Renal cortex interstitium (tissue), 11 donors: ENCODE measurements at regions not wholly inside any gene's neighbourhood (a gene's known extent, or its start where the extent isn't known, plus 50 kb on each side); places are given as distances from the start of the nearest gene placed in this dataset.
A peak's percentile ranks its signal among the peaks of the same experiment; 100 is the strongest.
"Not testable (repeated sequence)": the region's sequence is repeated elsewhere in the genome, so short reads cannot be mapped to it uniquely, and the experiment has no call there.

ENCODE experiments used
- DNase-seq, 11 donors: peaks; one replicate each; pipeline ENCODE4 v3.0.0-alpha.2; 2013; ENCODE audit warnings: low read depth in 9 of 11, low spot score in 4 of 11; ENCODE audit errors: extremely low read depth in 1 of 11

DNA sequence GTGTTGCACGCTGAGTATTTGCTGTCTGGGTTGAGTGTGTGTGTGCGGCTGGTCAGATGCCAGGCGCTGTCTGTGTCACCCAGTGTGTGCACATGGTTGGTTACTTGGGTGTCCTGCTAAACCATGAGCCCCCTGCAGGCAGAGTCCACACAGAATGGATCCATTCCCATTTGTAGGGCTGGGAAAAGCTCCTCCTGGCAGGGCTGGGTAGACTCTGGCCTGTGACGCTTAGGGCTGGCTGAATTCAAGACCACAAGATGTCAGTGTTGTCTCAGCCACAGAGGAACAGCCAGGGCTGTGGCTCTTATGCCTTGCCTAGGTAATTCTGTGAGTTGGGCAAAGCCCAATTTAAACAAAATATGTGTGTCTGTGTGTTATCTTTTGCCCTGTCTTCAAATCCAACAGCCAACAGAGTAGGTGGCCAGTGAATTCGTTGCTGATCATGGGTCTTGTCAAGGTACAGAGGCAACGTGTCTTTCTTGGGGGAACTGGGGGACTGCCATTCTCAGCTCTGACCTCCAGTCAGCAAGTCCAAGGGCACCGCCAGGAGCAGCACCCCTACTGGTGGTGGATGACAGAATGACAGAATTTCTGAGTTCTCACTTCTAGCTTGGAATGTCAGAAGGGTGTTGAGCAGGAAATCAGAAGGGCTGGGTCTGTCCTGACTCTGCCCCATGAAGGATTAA, 285.1 kb downstream of the CCSER2 start:
- peak in 7 of 11 donors; percentile 26 to 42 (median 28) for DNase-seq

DNA sequence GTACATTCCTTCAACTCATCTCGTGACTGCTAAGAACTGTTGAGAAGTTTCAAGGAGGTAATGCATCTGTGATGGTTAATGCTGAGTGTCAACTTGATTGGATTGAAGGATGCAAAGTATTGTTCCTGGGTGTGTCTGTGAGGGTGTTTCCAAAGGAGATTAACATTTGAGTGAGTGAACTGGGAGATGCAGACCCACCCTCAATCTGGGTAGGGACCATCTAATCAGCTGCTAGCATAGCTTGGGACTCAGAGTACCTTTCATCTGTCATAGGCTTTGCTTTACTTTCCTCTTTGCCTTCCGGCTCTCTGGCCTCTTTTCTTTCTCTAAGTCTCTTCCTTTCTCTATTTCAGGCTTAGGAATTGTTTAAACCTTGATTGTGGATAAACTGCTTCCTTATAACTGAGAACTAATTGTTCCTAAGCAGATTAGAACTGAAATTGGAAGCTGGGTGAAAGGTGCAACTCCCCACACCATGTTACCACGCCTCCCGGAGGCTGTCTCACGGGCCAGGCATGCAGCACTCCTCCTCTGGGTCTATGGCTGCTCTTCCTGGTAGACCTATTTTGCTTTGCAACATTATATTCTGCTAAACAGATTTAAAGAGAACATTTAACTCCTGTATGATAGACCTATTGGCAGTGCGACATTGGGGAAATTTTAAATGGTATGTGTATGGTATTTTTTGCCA, 298.2 kb downstream of the CCSER2 start:
- no peak for DNase-seq

DNA sequence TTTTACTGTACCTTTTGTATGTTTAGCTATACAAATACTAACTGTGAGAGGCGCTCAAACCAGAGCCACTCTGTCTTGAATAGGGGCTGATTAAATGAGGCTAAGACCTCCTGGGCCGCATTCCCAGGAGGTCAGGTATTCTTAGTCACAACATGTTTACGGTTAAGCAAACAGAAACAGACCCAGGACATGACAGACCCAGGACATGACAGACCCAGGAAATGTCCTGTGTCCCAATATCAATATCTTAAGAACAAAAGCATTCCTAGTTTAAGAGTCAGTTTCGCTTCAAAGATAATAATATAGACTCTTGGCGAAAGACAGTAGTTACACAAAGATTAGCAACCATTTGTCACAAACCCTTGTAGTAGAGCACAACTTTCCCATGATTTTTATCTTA, 304.5 kb downstream of the CCSER2 start:
- DNase-seq: no peak

DNA sequence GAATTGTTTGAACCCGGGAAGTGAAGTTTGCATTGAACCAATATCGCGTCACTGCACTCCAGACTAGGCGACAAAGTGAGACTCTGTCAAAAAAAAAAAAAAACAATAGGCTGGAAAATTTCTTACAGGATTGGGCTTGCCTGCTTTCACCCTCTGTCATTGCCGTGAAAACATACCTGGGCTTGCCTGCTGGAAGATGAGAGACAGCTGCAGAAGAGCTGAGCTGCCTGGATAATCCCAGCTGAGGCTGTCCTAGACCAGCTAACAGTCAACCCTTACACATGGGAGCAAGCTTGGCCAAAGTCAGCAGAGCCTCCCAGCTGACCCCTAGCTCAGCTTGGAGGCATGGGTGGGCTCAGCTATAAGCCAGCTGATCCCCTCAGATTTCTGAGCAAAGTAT, 306.2 kb downstream of the CCSER2 start:
- DNase-seq: no peak

DNA sequence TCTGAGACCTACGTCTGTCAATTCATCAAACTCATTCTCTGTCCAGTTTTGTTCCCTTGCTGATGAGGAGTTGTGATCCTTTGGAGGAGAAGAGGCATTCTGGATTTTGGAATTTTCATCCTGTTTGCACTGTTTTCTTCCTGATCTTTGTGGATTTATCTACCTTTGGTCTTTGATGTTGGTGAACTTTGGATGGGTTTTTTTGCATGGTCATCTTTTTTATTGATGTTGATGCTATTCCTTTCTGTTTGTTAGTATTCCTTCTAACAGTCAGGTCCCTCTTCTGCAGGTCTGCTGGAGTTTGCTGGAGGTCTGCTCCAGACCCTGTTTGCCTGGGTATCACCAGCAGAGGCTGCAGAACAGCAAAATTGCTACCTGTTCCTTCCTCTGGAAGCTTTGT, 322.2 kb downstream of the CCSER2 start:
- DNase-seq: not testable (repeated sequence)

DNA sequence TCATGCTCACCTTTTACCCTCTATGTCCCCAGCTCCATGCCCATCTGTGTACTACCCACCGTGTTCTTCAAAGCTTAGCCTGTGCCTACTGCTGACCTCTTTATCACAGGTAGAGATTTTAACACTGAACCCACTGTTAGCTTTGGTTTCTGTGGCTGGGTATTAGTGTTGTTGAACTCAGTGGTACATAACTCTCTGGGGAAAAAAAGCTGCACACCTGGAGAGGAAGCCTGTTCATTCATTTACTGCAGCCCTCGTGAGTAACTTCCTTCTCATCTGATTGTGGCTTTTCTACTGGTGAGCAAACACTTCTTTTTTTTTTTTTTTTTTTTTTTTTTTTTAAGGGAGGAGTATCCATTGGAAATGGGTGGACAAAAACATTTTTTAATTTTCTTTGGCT, 326.3 kb downstream of the CCSER2 start:
- DNase-seq: no peak

DNA sequence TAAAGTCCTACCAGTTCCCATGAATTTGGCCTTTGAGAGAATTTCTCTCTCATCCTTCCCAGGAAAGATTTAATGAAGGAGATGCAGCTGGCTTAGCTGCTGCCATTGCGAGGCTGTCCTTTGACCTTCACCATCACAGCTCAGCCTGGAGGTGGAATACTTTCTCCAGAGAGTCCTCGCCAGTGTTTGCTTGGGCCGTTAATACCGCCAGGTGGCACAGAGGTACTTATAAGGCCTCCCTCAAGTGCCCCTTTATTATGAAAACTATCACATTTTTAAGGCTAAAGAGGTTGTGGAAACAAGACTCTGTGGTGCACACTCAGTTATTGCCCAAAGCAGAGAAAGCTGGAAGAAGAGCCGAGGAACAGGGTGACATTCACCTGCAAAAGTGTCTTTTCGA, 330.6 kb downstream of the CCSER2 start:
- no peak for DNase-seq

DNA sequence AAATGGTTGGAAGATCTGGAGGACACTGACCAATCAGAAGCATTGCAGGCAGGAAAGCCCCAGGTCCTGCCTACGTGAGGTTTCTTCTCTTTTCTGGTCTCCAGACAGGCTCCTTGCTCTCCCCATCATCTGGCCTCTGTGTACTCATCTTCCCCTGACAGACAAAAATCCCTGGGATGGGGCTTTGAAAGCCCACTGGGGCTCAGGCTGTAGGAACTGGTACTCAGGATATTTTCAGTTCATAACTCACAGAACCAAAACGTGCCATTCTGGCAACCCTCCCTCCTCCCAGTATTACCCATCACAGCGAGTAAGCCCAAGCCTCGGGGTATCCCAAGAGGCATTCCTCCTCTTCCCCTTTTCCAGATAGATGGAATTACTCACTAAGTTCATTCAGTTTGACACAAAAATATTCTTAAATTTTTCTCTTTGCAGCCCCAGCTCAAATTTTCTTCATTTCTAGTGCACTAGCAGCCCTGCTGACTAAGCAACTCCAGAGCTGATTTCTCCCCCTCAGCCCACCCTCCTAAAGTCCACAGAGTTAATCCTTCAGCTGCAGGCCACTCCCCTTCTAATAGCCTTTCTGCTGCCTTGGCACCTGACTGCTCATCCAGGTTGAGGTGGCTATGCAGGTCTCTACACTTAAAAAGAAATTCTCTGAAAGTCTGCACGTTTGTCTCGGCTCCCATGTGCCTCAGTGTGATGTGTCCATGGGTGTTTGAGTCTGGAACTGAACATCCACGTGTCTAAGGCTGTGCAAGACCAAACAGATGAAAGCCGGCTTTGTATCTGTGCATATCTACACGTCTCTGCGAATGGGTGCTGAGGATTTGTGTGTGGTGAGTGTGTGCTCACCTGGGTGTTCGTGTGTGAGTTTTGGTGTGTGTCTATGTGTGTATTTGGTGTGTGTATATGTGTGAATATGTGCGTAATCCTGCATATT, 331.4 kb downstream of the CCSER2 start:
- DNase-seq: no peak

DNA sequence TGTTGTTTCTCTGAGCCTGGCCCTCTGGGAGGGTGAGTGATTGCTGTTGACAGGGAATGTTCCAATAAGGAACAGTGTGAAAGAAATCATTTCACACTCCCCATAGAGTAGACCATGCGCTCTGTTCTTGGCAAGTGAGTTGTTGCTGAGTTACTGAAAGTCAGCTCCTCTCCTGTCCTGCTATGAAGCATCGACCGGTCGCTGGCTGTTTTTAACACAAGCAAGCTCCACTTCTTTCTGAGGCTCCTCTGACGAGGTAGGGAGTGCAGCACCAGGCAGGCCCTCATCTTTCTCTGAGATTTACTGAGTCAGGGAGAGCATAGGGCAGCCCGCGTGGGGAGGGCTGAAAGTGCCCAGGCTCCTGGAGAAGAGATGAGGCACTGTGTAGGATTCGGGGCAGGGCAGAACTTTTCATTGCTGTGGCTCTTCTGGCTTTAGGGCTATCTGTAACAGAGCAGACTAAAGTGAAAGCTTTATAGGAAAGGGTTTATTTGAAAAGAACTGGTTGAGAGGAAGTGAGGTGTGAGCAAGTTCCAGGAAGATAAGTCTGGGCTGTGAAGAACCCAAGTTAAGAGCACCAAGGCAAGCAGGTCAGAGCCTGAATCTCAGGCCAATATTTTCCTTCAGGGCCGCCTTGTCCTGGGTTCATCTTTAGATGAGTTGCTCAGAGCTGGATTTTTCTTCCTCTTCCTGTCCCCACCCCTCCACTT, 332.2 kb downstream of the CCSER2 start:
- no peak for DNase-seq

DNA sequence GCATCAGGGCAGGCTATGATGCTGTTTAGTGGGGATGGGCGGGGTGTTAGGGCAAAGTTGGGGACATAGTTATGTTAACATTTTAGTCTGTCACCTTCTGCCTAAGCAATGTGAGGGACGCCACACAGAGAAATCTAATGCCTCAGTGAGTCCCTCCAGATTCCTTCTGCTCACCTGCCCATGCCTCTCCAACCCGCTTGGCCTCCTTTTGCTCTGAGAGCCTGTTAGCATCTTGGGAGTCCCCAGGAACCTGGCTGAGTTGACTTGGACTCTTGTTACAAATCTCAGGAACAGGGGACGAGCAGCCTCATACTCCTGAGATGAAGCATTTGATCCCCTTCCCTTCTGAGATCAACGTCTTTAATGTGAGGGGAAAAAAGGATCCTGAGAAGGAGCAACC, 336.8 kb downstream of the CCSER2 start:
- DNase-seq: no peak

DNA sequence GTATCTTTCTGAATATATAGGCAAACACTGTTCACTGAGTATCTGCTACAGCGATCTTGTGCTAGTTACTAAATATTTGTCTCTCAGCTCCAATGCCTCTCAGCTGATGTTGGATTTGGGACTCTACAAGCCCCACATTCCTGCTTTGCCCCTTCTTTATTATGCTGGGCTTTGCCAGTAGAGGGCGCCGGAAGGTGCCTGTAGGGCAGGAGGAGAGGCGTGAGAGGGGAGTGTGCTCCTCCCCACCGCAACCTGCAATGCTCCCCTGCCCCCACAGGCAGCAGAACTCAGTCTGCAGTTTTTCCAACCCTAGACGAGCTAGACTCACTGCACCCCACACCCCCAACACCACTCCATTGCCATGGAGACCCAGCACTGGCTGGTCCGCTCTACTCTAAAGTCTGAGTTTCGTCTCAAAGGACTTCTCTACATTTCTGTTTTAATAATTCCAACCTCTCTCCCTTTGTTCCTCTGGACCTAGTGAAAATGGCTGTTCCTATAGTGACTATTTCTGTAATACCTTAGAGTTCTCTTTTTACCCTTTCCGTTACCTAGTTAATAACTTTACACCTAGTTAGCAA, 337.6 kb downstream of the CCSER2 start:
- DNase-seq: no peak

DNA sequence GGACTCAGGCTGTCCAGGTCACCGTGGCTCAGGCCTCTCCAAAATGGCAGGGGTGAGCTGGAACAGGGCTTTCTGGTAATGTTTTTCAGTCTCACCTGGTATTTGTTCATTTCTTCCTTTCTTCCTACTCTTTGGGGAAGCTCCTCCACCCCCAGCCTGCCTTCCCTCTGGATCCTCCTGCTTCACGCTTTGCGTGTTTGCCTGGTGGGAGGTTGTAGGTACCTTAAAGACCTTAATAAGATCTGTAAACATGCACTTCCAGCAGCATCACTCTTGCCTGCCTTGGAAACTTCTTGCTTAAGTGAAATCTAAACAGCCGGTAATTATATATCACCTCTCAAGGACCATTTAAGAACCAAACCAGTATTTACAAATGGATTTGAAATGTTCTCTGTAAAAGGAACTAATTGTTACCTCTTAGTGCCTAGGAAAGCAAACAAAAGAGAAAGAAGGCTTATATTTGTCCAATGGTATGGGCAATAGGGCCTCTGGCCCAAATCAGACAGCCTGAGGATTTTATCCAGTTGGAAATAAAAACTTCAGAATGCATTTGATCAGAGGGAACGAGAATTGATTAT, 339.9 kb downstream of the CCSER2 start:
- DNase-seq: no peak

DNA sequence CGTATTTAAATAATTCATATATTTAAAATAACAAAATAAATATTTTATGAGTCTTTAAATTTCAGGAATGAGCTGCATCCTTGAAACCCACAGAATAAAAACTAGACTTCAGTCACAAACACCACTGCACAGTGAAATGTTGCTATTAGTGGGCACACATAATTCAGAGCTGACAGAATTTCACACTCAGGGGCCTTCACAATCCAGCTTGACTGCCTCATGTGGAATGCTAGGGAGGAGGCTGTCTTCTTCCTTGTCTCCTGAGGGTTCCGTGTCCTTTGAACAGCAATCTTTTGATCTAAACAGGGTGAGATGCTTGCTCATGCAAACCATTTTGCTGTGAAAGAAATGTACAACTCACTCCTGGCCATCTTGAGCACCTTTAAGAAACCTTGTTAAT, 346.7 kb downstream of the CCSER2 start:
- DNase-seq: no peak

DNA sequence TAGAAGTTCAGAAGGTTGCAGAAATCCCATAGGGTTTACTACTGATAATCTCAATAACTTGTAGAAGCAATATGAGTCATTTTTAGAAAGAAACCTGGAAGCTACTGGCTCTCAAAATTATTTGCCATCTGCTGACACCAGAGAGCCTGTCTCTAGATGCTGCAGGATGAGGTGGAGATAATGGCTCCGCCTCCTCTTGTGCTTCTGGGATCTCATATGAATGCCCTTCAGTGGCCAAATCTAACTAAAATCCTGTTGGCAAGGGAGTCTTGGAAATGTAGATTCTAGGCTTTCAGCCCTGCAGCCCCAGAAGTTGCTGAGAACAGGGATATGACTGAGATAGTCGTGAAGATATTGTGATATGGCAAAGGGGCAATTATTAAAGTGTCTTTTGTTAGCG, 348.1 kb downstream of the CCSER2 start:
- DNase-seq: no peak

DNA sequence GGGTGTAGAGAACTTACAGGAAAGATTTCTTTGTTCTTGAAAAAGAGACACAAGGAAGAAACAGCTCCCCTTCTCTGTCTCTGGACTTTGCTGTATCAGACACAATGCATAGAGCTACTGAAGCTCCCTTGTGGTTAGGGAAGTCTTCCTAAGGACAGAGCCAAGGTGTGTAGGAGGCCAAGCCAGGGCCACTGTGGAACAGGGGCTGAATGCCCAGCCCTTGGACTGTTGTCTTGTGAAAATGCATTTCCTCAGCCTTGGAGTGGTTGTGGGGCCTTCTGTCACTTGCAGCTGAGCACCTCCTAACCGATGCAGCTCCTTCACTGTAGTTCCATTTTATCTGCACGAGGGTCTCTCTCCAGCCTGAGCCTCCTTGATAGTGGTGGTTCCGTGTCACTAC, 353.4 kb downstream of the CCSER2 start:
- no peak for DNase-seq

DNA sequence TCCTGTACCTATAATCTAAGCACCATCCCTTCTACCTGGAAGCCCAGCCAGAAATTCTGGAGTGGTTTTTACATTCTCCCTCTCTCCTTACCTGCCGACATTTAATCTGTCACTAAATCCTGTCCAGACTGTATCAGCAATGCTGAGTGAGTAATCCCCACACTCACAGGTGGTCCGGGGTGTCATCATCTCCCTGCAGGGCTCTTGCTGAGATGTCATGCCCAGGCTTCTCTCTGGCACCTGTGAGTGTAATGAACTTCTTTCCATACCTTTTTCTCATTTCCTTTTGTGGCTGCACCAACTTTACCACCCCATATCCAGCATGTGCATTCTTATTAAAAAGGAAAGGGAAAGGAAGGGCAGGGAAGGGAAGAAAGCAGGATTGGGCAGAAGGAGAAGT, 355.2 kb downstream of the CCSER2 start:
- DNase-seq: no peak

DNA sequence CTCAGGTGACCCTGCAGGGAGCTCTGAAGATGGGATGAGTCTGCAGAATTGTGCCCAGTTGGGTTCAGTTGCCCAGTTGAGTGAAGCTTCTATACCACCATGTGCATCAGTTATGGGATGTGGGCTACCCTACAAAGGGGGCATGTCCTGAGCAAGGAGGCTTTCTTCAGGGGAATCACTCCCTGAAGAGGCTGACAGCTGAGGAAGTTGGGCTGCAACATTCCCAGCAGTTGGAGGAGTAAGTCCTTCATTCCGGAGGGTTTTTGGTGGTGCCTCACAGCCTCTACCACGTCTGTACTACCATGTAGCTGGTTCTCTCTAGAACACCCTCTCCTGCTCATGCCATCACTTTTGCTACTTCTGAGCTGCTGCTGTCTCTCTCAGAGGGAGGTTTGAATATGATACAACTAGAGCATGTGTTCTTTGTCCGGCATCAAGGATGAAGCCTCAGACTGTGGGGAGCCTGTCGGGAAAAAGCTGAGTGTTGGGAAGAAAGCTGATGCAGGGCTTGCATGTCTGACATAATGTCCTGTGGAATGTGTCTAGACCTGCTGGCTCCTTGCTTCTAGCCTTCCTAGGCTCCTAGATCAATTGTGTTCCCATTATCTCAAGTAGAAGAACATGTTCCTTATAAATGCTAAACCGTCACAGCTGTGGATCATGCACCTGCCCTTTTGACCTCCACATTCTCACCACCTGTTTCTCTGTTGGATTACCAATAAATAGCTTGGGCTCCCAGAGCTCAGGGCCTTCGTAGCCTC, 355.8 kb downstream of the CCSER2 start:
- no peak for DNase-seq

DNA sequence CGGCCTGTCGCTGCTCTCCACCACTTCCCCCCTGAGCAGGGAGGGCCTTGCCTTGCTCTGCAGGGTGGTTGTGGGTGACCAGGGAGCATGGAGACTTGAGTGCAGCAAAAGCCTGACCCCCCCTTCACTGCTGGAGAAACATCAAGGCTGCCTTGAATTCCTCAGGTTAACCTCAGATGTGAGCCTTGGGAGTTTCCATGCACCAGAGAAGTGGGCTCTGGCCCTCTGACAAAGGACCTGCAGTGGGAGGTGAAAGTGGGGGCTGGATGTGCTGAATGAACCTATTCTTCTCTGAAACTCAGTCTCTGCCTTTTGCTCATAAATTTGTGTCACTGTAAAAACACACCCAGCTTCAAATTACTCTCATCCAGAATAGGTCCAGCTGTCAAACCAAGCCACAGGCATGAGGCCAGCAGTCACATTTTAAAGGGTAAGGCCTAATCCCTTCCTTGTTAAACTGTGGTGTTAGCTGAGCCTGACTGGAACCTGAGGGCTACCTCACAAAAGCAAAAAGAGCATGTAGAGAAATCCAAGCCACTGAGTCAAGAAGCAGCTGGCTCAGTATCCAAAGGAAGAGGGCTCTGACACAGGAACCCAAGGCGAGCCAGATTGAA, 356.8 kb downstream of the CCSER2 start:
- DNase-seq: no peak
